ENCODE measurements at regions not wholly inside any gene's neighbourhood (a gene's known extent, or its start where the extent isn't known, plus 50 kb on each side); places are given as distances from the start of the nearest gene placed in this dataset.

DNA sequence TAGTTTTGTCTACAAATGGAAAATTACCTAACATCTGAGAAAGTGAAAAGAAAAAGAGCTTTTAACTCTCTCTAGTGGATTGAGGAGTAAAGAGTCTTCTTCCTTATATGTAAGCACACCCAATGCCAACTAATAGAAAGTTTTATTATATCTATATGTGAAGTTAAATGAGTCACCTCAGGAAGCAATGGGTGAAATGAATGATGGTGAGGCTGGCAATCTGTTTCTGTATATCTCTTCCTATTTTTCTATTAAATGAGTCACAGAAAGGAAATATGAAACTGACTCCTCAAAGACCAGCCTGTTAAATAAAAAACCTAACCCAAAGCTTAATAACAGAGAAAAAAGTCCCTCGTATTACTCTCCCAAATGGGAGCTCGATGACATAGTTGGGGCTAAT lies 71.3 kb downstream of the OTOR start:
- Histone ChIP-seq H3K4me3 (ENCODE audit: low read depth, low read length) (no peak overlapping the region), H3K36me3 (ENCODE audit: control insufficient read depth, insufficient read depth, low read length) (no peaks in the 10 kb centered on the region), H3K27me3 (replicated peaks; ENCODE audit: control insufficient read depth, insufficient read depth, low read length) (peaks cover 2% of the 10 kb centered on the region; the same call in 1 of the 2 replicates), H3K9me3 (no peaks in the 10 kb centered on the region), H3K4me1 (no peaks in the 10 kb centered on the region)
- no peaks in the 10 kb centered on the region for H3K9me3 Mint-ChIP-seq (ENCODE audit: unreplicated experiment)
- H3K4me1 Mint-ChIP-seq (ENCODE audit: low read depth, unreplicated experiment), result no peaks in the 10 kb centered on the region
- DNase-seq, result no peak
- POLR2A ChIA-PET, result no interaction called here
- TF ChIP-seq, protein P1, sequence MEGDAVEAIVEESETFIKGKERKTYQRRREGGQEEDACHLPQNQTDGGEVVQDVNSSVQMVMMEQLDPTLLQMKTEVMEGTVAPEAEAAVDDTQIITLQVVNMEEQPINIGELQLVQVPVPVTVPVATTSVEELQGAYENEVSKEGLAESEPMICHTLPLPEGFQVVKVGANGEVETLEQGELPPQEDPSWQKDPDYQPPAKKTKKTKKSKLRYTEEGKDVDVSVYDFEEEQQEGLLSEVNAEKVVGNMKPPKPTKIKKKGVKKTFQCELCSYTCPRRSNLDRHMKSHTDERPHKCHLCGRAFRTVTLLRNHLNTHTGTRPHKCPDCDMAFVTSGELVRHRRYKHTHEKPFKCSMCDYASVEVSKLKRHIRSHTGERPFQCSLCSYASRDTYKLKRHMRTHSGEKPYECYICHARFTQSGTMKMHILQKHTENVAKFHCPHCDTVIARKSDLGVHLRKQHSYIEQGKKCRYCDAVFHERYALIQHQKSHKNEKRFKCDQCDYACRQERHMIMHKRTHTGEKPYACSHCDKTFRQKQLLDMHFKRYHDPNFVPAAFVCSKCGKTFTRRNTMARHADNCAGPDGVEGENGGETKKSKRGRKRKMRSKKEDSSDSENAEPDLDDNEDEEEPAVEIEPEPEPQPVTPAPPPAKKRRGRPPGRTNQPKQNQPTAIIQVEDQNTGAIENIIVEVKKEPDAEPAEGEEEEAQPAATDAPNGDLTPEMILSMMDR (IDR thresholded peaks at IDR 0.05; ENCODE audit: insufficient read depth in 1 of 2, low read depth in 1 of 2, low read length in 1 of 2, severe bottlenecking in 1 of 2, unreplicated experiment in 1 of 2), result no peak
- CTCF ChIA-PET, result no interaction called here
- no peak overlapping the region for H3K4me3 Mint-ChIP-seq (ENCODE audit: unreplicated experiment)
- intact Hi-C loops (cut with micrococcal nuclease; ENCODE audit: unreplicated experiment), result no loop called here
- H3K27ac Mint-ChIP-seq (ENCODE audit: unreplicated experiment), result no peak overlapping the region
- H3K36me3 Mint-ChIP-seq (ENCODE audit: insufficient read depth, unreplicated experiment), result no peaks in the 10 kb centered on the region
- BruUV-seq (replicated peaks), result no TSS peak
- H3K27me3 Mint-ChIP-seq (ENCODE audit: insufficient read depth, unreplicated experiment), result peaks cover 13% of the 10 kb centered on the region

DNA sequence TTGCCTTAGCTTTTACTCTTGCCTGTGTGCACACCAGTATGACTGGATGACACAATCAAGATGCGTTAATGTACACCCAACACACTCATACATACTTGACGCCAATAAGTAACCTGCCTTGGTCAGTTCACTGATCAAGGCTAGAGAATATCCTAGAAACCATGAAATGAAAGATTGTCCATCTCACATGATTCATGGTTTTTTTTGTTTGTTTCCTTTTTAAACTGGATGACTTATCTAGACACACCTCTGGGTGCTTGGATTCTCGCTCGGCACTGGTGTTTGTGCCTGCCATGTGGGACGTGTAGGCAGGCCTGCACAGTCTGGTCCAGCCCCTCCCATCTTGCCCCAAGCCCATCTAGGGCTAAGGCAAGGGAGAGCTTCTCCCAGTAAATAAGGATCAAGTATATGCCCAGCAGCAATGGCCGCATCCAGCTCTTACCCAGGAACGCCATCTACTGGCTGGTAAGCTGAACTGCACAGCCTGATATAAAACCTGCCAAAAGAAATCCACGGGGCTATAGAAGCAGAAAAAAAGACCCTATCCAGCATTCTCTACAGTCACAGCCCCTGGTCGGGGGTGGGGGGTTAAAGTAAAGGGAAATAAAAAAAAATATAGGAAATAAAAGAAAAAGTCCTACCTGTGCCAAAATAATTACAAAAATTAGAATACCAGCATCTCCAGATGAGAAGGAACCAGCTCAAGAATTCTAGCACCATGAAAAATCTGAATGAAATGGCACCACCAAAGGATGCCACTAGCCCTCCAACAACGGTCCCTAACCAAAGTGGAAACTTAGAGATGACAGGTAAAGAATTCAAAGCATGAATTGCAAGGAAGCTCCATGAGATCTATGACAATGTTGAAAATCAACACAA lies 73.3 kb downstream of the OTOR start:
- H3K4me3 ChIP-seq (ENCODE audit: low read depth, low read length), result no peak overlapping the region
- Mint-ChIP-seq H3K27ac (ENCODE audit: unreplicated experiment) (no peak overlapping the region), H3K36me3 (ENCODE audit: insufficient read depth, unreplicated experiment) (no peaks in the 10 kb centered on the region), H3K9me3 (ENCODE audit: unreplicated experiment) (no peaks in the 10 kb centered on the region), H3K4me3 (ENCODE audit: unreplicated experiment) (no peak overlapping the region), H3K4me1 (ENCODE audit: low read depth, unreplicated experiment) (no peaks in the 10 kb centered on the region), H3K27me3 (ENCODE audit: insufficient read depth, unreplicated experiment) (peaks cover 15% of the 10 kb centered on the region)
- intact Hi-C loops (cut with micrococcal nuclease; ENCODE audit: unreplicated experiment), result loop anchor here (1.0 kb wide), 1 partner anchor 17 kb away; no protein-coding TSS in a partner anchor
- no peaks in the 10 kb centered on the region; the same call in 1 of the 2 replicates for H3K9me3 ChIP-seq
- peaks cover 2% of the 10 kb centered on the region; the same call in 1 of the 2 replicates for H3K27me3 ChIP-seq (replicated peaks; ENCODE audit: control insufficient read depth, insufficient read depth, low read length)
- TF ChIP-seq, protein P1 (IDR thresholded peaks at IDR 0.05; ENCODE audit: insufficient read depth in 1 of 2, low read depth in 1 of 2, low read length in 1 of 2, severe bottlenecking in 1 of 2, unreplicated experiment in 1 of 2), result peak; percentile 81 to 88
- ChIA-PET CTCF (interaction anchor here (0.6 to 2.2 kb wide), 9 partner anchors 8 to 551 kb away, joined by 3 to 36 read pairs (median 4); no protein-coding TSS in a partner anchor), POLR2A (no interaction called here)
- H3K36me3 ChIP-seq (ENCODE audit: control insufficient read depth, insufficient read depth, low read length), result no peaks in the 10 kb centered on the region
- no TSS peak for BruUV-seq (replicated peaks)
- DNase-seq, result peak; percentile 41 to 49
- no peaks in the 10 kb centered on the region for H3K4me1 ChIP-seq

DNA sequence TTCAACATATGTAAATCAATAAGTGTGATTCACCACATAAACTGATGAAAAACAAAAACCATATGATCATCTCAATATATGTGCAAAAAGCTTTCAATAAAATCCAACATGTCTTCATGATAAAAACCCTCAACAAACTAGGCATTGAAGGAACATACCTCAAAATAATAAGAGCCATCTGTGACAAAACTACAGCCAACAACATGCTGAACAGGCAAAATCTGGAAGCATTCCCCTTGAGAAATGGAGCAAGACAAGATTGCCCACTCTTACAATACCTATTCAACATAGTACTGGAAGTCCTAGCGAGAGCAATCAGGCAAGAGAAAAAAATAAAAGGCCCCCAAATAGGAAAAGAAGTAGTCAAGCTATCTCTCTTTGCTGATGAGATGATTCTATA lies 76.5 kb downstream of the OTOR start:
- Histone ChIP-seq H3K36me3 (ENCODE audit: control insufficient read depth, insufficient read depth, low read length) (no peaks in the 10 kb centered on the region), H3K4me1 (no peaks in the 10 kb centered on the region), H3K27me3 (replicated peaks; ENCODE audit: control insufficient read depth, insufficient read depth, low read length) (no peaks in the 10 kb centered on the region), H3K4me3 (ENCODE audit: low read depth, low read length) (no peak overlapping the region), H3K9me3 (no peaks in the 10 kb centered on the region; the same call in 1 of the 2 replicates)
- Mint-ChIP-seq H3K9me3 (ENCODE audit: unreplicated experiment) (no peaks in the 10 kb centered on the region), H3K27ac (ENCODE audit: unreplicated experiment) (no peak overlapping the region), H3K4me1 (ENCODE audit: low read depth, unreplicated experiment) (no peaks in the 10 kb centered on the region), H3K4me3 (ENCODE audit: unreplicated experiment) (no peak overlapping the region), H3K36me3 (ENCODE audit: insufficient read depth, unreplicated experiment) (no peaks in the 10 kb centered on the region), H3K27me3 (ENCODE audit: insufficient read depth, unreplicated experiment) (peaks cover 10% of the 10 kb centered on the region)
- intact Hi-C loops (cut with micrococcal nuclease; ENCODE audit: unreplicated experiment), result no loop called here
- DNase-seq, result no peak
- POLR2A ChIA-PET, result no interaction called here
- no TSS peak for BruUV-seq (replicated peaks)
- CTCF ChIA-PET, result no interaction called here
- TF ChIP-seq, protein P1 (IDR thresholded peaks at IDR 0.05; ENCODE audit: insufficient read depth in 1 of 2, low read depth in 1 of 2, low read length in 1 of 2, severe bottlenecking in 1 of 2, unreplicated experiment in 1 of 2), result no peak

Measured in Caco-2 (cell line).